ENCODE measurements at regions not wholly inside any gene's neighbourhood (a gene's known extent, or its start where the extent isn't known, plus 50 kb on each side); places are given as distances from the start of the nearest gene placed in this dataset.
"Not testable (repeated sequence)": the region's sequence is repeated elsewhere in the genome, so short reads cannot be mapped to it uniquely, and the experiment has no call there.

DNA sequence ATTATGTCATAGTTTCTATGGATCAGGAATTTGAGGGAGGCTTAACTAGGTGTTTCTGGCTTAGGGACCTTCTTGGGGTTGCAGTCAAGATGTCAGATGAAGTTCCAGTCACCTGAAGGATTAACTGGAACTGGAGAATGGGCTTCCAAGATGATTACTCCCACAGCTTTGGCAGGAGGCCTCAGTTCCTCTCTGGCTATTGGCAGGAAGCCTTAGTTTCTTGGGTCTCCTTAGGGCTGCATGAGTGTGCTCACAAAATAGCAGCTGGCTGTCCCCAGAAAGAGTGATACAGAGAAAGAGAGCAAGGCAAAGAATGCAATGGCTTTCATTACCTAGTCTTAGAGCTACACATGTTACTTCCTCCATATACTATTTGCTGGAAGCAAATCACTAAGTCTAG is 138.1 kb upstream of the TLE4 start:
- DNase-seq, result no peak

DNA sequence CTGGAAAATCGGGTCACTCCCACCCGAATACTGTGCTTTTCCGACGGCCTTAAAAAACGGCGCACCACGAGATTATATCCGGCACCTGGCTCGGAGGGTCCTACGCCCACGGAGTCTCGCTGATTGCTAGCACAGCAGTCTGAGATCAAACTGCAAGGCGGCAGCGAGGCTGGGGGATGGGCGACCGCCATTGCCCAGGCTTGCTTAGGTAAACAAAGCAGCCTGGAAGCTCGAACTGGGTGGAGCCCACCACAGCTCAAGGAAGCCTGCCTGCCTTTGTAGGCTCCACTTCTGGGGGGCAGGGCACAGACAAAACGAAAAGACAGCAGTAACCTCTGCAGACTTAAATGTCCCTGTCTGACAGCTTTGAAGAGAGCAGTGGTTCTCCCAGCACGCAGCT is 132.5 kb upstream of the TLE4 start:
- DNase-seq, result not testable (repeated sequence)

DNA sequence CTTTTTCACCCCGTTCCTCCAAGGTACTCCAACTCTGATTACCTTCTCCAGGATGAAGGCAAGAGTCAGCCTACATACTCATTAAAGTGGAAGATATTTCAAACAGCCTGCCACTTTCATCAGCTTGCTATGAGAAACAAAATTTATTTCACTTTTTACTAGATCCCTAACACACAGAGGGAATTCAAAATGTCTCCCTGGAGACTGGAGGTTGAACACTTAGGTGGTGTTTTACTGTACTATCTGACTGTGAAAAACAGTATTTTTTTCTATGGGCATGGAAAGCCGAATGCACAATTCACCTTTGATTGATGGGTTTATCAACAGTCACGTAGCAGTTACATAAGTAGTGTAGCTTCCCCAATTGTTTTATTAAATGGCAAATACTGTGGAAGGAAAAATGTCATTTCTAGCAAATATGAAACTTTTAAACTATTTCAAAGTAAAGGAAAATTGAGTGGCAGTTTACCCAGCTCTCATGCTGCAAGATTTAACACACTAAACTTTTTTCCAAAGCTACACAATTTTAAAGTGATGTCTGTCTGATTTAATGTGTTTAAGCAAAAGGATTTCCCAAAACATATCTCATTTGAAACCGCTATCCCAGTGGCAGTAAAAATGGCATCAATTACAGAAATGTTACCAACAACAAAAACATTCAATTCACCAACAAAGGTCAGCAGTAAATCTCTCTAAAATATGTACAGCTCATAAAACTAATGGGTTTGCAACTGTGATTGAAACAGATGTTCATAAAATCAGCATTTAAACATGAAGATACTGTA is 125.0 kb upstream of the TLE4 start:
- no peak for DNase-seq

DNA sequence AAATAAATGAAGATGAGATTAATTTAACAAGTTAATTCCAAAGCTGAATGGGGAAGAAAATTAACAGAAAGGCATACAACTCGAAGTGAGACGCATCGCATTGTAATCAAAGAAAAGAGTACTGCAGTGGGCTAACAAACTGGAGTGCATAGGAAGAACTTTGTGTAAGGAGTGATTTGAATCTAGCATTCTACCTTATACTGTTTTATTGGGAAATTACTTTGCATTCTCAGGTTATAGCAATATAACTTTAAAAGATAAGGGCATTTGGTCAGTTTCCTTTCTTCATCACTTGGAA is 124.5 kb upstream of the TLE4 start:
- no peak for DNase-seq

DNA sequence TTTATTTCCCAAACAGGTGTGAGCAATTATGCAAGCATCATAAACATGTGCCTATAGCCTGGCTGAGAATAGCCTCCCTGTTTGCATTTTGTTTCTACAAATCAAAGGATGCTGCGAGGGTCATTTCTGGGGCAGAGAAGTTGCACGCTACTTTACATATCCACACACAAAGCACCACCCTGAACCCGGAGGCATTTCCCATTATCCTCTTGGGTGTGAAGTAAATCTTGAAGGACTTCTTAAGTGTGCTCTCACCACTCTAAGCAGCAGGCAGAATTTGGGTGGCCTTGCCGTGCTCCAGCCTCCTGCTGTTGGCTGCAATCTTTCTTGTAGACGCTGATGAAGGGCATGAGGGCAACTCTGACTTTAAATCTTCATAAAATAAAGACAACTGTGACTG is 124.0 kb upstream of the TLE4 start:
- DNase-seq, result no peak

DNA sequence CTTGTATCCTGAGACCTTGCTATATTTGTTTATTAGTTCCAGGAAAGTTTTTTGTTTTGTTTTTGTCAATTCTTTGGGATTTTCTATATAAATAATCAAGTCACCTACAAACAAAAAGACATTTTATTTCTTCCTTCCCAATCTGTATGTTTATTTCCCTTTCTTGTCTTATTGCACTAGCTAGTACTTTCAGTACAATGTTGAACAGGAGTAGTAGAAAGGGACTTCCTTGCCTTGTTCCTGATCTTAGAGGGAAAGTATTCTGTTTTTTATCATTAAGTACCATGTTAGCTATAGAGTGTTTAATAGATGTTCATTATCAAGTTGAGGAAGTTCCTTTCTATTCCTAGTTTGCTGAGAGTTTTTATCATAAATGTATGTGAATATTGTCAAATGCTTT is 119.5 kb upstream of the TLE4 start:
- no peak for DNase-seq

DNA sequence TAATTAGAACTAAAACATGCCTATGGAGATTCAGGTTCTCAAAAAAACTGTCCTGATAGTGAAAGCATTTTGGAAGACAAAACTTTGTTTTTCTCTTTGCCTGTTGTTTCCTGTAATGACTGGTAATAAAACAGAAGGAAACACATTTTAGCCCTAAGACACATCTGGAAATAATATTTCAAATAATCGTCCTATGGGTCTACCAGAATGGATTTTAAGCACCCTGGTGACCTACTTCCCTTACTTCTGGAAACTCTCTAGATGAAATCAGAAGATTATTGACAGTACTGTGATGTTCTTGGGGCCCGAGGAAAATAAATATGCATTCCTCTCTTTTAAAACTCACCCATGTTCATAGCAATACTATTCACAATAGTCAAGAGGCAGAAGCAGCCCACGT is 110.1 kb upstream of the TLE4 start:
- DNase-seq, result no peak

DNA sequence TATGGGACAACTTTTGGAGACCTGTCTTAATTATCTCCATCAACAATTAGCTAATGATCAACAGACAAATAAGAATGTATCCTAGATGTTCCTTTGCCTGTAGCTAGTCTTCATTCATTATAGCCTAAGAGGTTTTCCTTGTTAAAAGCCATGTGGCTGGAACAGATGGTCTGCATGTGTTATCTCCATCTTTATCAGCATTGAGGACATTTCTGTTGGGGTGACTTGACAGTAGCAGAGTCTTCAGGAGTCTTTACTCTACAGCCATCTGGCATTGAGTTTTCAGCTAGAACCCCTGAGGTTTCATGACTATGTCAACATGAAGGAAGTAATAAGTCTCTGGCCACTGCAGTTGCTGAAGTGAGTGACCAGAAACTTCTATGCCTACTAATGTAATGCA is 106.6 kb upstream of the TLE4 start:
- DNase-seq, result no peak

DNA sequence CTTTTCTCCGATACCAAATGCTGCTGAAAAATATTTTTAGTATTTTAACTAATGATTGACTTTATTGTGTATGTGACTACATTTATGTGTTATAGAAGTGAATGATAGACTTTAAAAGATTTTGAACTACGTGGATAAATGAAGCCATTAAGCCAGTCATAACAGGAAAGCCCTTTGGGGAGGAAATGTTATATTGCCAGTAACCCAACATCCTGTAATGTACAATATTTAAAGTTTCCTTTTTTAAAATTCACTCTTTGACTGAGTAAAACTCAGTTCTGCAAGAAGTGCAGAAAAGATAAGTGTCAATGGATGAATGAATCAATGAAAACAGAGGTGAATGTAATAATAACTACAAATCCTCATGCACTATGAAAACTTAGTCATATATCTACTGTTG is 102.6 kb upstream of the TLE4 start:
- no peak for DNase-seq

DNA sequence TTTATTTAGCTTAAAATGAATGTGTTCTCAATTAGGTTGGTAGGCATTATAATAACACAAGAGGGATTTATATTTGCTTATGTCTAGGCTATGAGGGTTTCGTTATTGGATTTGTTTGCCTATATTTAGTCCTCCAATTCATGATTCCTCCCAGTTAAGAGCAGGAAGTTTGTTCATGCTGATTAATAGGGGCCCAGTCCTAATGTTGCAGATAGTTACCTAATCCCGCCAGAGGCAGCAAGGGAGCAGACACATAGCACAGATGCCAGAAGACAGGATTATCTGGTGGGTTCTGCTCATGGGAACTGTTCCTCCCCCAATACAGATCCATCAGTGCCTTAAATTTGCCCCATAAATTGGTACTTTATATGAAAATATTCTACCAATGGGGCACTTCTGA is 100.8 kb upstream of the TLE4 start:
- DNase-seq, result no peak

DNA sequence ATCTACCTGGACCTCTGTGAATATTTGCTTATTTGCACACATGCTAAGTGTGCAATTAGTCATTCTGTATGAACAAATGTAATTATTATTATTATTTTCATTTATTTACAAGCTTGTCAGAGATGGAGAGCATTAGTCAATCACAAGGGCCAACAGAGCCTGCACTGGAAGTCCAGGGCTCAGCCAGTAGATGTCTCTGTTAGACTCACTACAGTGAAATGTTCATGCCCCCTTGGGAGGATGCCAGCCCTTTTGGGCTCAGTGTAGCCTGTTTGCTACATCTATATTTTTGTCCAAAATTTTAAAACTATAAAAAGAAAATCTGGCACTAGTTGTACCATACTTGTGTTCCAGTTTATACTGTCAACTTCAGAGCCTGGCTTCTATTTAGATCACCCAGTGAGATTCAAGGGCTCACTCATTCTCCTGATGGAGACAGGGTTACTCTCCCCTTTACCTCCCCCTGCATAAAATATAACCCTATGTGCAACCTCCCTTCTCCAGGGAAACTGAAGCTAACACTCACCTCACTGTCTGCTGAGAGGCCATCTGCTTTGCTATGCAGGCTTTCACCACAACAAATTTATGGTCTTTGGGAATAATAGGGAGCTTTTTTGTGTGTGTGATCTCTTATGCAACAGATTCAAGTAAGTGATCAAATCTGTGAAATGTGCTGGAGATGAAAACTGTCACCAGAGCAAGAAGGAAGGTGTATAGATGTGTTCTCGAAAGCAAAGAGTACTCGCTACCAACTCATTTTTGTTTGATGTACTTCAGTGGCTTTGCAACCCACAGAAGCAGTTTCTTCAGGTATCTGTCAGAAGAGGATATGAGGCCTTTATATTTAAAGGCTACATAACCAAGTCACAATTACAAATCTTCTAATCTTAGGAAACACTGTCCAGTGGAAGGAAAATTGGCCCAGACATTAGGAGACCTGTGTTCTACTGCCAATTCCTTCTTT is 99.9 kb upstream of the TLE4 start:
- peak; percentile 1 for DNase-seq

DNA sequence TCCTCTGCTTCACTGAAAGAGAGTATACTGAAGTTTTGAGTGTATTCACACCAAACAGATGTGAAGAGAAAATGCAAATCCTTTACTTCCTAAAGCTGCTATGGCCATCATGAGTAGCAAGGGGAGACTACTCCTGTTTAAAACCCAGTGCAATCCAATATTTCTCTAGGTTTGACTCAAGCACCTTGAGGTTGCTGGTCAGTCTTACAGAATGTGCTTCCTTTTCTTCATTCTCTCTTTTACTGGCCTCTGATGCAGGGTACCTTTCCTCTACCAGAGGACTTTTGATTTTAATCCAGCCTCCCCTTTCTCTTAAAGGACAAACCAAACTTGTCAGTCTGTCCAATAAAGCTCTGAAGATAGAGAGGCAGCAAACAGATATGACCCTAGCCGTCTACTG is 98.1 kb upstream of the TLE4 start:
- no peak for DNase-seq

DNA sequence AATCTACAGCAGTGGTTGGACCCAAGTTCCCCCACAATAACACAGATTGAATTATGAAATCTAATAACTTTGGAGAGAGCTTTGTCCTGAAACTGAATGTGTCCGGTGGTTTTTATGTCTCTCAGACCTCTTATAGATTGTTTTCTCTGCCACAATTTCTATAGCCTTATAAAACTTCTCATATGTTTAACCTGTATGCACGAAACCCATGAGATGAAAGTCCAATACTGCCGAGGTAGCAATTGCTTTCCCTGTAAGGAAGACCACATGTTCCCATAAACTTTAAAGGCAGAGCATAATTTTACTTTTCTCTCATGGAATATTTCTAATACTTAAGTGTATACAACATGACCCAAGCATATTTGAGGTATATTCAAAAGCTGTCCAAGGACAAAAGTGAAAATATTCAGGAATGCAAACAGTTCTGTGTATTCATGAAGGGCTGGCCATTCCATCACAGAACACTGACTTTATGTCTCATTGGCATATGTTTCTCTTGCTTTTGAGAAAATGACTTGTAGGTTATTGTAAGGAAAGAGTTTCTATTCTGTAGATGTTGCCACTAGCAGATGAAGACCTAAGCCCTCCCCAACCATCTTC is 94.4 kb upstream of the TLE4 start:
- DNase-seq, result no peak

DNA sequence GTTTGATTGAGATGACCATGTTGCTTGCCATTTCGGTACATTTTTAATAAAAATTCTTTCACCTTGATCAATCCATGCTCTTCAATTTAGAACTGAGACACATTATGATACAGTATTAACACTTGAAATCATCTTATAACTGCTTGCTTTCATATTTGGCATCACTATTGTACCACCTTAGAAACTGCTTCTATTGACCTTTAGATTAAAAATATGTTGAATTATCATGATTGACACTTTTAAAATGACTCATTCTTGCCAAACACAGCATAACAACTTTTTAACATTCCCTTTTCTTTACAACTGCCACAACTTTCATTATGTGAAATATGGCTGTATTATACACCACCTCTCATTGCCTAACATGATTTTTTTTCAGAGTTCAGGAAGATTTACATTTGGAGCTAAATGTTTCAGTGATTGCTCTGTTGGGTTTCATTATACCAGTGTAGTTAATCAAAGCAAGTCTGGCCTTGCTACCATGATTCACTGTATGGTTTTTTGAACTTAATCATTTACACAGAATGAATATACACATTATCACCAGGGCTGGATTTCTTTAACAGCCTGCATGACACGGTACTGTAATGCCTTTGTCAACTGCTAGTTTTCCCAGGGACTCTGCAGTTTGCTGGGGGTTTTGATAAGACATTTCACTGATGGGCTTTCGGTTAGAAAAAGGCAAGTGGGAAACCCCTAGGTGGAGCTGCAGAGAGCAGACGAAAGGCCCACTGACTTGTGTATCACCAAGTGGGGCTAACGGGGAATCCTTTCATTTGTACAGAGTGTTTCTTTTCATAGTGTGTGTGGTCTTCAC is 93.6 kb upstream of the TLE4 start:
- DNase-seq, result no peak

DNA sequence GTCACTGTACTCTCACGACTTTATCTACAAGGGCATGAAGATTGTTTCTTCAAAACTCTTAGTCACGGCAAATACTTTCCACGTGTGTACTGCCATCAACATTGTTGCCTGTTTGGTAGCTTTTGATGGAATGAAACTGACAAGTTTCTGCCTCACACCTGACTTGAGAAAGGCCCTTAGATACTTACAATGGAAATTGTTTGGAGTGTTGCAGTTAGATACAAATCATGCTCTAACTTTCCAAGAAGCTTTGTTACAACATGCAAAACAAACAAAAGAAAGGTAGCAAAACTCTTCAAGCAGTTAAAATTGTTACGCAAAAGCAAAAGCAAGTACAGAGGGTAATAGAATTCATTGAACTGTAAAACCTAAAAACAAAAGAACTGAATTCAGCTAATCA is 91.1 kb upstream of the TLE4 start:
- DNase-seq, result no peak

DNA sequence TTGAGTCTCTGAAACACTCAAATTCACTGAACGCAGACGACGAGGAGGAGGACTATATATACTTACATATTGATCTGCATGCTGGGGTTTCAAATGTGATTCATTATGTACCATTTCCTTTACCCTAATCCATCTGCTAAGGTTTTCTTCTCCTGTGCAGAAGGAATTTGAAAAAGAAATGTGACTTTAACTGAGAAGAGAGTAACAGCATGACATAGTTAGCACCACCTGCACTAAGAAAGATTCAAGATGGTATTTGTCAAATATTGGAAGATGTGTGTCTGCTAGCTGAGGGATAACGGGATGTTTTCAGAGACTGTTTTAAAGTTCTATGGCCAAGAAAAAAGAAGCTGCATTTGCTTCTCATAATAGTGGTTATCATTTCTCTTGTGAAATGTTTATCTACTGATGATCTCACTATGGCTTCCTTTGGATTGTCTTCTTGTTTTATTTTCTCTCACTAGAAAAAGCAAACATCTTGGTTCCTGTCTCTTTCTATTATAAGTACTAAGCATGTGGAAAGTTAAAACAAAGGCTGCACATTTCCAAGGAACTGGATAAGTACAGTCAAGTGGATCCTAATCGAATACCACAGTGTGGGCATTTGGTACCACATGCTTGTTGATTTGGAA is 89.8 kb upstream of the TLE4 start:
- DNase-seq, result no peak

DNA sequence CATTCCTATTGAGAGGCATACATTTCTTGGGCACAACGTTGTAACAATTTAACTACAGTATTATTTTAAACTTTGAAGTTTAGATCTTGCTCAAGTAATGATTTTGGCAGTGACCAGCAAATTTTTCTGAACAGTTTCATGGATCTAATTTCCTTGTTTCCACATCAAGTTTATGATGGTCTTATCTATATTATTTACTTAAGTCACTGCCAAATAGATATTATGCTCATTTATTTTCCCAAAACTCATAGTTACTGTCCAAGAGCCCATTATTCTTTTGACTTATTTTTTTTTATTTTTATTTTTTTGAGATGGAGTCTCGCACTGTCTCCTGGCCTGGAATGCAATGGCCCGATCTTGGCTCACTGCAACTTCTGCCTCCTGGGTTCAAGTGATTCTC is 86.5 kb upstream of the TLE4 start:
- no peak for DNase-seq

DNA sequence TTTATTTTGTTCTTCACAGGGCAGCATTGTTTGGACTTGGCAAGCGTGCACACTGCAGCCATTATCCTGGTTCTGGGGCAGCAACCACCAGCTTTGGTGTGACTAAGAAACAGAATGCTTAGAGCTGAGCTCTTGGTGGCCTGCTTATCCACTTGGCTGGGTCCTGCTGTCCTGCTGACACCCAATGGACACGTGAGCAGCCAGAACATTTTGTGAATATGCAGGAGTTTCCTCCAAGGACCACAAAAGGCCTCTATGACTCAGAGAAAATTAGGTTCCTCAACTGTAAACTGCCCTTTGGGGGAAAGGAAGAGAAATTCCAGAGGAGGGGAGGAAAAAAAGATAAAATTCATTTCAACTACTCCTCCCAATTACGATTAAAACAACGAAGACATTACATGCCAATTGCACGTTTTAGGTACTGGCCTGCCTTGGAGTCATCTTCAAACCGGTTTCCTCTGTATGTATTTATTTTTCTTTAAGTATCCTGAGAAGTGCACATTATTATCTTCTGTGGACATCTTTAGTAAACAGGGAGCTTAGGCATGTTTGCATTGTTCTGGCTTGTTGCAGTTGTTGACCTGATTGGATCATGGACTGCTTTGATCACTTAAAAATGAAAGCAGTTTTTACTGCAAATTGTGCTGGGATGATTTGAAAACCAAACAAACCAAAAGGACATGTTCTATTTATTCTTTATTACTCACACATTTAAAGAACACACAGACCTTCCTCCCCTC is 82.3 kb upstream of the TLE4 start:
- DNase-seq, result no peak

DNA sequence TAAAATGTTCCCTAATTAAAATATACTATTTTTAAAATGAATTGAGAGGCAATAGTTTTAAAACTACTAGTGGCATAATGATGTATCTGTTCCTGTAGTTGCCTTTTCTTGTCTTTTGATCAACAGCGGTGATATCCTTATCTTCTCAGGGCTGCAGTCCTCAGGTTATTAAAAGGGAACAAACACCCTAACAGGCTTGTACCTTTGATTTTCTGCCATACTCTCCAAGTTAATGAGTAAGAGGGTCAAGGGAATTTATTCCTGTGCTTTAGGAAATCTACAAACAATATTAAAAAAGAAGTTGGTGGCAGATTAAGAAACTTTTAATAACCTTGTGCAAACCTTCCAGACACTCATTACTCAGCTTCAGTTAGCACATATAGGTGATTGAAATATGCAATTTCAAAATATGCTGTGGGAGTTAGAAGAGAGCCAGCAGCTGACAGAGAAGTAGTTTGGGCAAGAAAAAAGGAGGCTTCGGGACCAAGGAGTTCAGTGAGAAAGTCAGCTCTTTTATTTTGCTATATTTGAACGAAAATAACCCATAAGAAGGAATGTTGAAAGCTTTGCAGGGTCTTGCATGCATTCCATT is 81.0 kb upstream of the TLE4 start:
- DNase-seq, result no peak

DNA sequence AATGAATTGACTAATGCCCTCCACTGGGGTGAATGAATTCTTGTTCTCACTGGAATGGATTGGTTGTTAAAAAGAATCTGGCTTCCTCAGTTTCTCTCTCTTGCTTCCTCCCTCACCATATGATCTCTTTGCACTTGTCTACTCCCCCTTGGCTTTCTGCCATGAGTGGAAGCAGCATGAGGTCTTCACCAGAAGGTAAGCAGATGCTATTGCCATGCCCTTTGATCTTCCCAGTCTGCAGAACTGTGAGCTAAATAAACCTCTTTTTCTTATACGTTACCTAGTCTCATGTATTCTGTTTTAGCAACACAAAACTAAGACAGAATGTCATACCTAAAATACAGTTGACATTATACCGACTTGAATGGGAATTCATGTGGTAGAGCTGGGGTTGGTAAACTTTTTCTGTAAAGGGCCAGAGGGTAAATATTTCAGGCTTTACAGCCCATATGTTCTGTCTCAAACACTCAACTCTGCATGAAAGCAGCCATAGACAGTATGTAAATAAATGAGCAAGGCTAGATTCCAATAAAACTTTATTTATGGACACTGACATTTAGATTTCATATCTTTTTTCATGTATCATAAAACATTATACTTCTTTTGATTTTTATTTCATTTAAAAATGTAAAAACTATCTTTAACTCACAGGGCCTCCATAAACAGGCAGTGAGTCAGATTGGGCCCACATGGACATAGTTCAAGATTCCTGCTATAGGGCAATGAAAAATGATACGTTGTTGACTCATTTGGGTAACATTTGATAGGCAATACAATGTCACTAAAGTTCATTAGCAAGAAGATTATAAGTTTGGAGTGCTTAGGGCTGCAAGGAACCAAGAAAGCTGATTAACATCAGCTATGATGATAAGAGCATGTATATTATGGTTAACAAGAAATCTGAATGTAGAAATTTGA is 79.4 kb upstream of the TLE4 start:
- no peak for DNase-seq
